ENCODE measurements at regions not wholly inside any gene's neighbourhood (a gene's known extent, or its start where the extent isn't known, plus 50 kb on each side); places are given as distances from the start of the nearest gene placed in this dataset.
"Not testable (repeated sequence)": the region's sequence is repeated elsewhere in the genome, so short reads cannot be mapped to it uniquely, and the experiment has no call there.

- DNase-seq: no peak
Measured at GRCh38 chr5:113723021-113723420, 209.5 kb downstream of the YTHDC2 start.

- no peak for DNase-seq
Measured at GRCh38 chr5:113735751-113736150, 222.3 kb downstream of the YTHDC2 start.

- no peak for DNase-seq
Measured at GRCh38 chr5:113742176-113742575, 228.7 kb downstream of the YTHDC2 start.

GRCh38 chr5:113742639-113743038 lies 229.1 kb downstream of the YTHDC2 start:
- no peak for DNase-seq

- DNase-seq: no peak
Measured at GRCh38 chr5:113748403-113748802, 234.9 kb downstream of the YTHDC2 start.

GRCh38 chr5:113749334-113749733 lies 235.8 kb downstream of the YTHDC2 start:
- no peak for DNase-seq

- not testable (repeated sequence) for DNase-seq
Measured at GRCh38 chr5:113753182-113753581, 239.7 kb downstream of the YTHDC2 start.

- DNase-seq: no peak
Measured at GRCh38 chr5:113755516-113755915, 242.0 kb downstream of the YTHDC2 start.

- no peak for DNase-seq
Measured at GRCh38 chr5:113757508-113757907, 244.0 kb downstream of the YTHDC2 start.

- no peak for DNase-seq
Measured at GRCh38 chr5:113759505-113759904, 246.0 kb downstream of the YTHDC2 start.

- DNase-seq: no peak
Measured at GRCh38 chr5:113760486-113760885, 247.0 kb downstream of the YTHDC2 start.

GRCh38 chr5:113761594-113761993 lies 248.1 kb downstream of the YTHDC2 start:
- DNase-seq: no peak

- DNase-seq: no peak
Measured at GRCh38 chr5:113764382-113764781, 250.9 kb downstream of the YTHDC2 start.

GRCh38 chr5:113766827-113767226 lies 253.3 kb downstream of the YTHDC2 start:
- not testable (repeated sequence) for DNase-seq

GRCh38 chr5:113770648-113771047 lies 257.2 kb downstream of the YTHDC2 start:
- no peak for DNase-seq

GRCh38 chr5:113771483-113771882 lies 258.0 kb downstream of the YTHDC2 start:
- DNase-seq: no peak

GRCh38 chr5:113776168-113776567 lies 262.7 kb downstream of the YTHDC2 start:
- no peak for DNase-seq

GRCh38 chr5:113776832-113777525 lies 263.5 kb downstream of the YTHDC2 start:
- no peak for DNase-seq

- DNase-seq: no peak
Measured at GRCh38 chr5:113778147-113778546, 264.7 kb downstream of the YTHDC2 start.

- no peak for DNase-seq
Measured at GRCh38 chr5:113788141-113788655, 274.7 kb downstream of the YTHDC2 start.

- no peak for DNase-seq
Measured at GRCh38 chr5:113789769-113790168, 276.3 kb downstream of the YTHDC2 start.

- DNase-seq: no peak
Measured at GRCh38 chr5:113792806-113793205, 279.3 kb downstream of the YTHDC2 start.

- DNase-seq: no peak
Measured at GRCh38 chr5:113794981-113795380, 281.5 kb downstream of the YTHDC2 start.

GRCh38 chr5:113800686-113801085 lies 287.2 kb downstream of the YTHDC2 start:
- DNase-seq: no peak

- DNase-seq: peak; percentile 53
Measured at GRCh38 chr5:113804264-113804663, 290.8 kb downstream of the YTHDC2 start.
